CD14-positive monocyte (primary cell): ENCODE measurements at regions not wholly inside any gene's neighbourhood (a gene's known extent, or its start where the extent isn't known, plus 50 kb on each side); places are given as distances from the start of the nearest gene placed in this dataset.

Experiments
- DNase-seq, 3 donors: peaks; one replicate each; pipeline ENCODE4 v3.0.0-alpha.2; 2011 to 2022
- H2AFZ ChIP-seq: 2 replicates; pipeline ENCODE4 v1.6.0; 2012; ENCODE audit warnings: mild to moderate bottlenecking, low read depth, low read length, inconsistent platforms; ENCODE audit not compliant: insufficient read depth, poor library complexity, severe bottlenecking
- H3K27ac ChIP-seq, 2 donors: 1 replicate in 1 of 2; 2 replicates in 1 of 2; pipeline ENCODE4 v1.5.1; 2012 to 2013; ENCODE audit warnings: low read length in 2 of 2, control low read depth in 1 of 2, inconsistent platforms in 1 of 2, low read depth in 1 of 2, mild to moderate bottlenecking in 1 of 2
- H3K27me3 ChIP-seq, 2 donors: one replicate each; pipeline versions ENCODE4 v1.6.0 to v1.6.1; 2011 to 2013; ENCODE audit warnings: low read length in 2 of 2; ENCODE audit not compliant: control insufficient read depth in 2 of 2, insufficient read depth in 2 of 2
- H3K36me3 ChIP-seq, 2 donors: replicated peaks in 1 of 2; 1 replicate in 1 of 2; 2 replicates in 1 of 2; pipeline versions ENCODE4 v1.5.1 to v1.6.1; 2012 to 2013; ENCODE audit warnings: low read length in 2 of 2, control low read depth in 1 of 2, inconsistent platforms in 1 of 2, mild to moderate bottlenecking in 1 of 2; ENCODE audit not compliant: insufficient read depth in 2 of 2, control insufficient read depth in 1 of 2
- H3K4me1 ChIP-seq, 2 donors: 1 replicate in 1 of 2; 2 replicates in 1 of 2; pipeline versions ENCODE4 v1.5.1 to v1.6.1; 2012 to 2013; ENCODE audit warnings: low read length in 2 of 2, control low read depth in 1 of 2, inconsistent platforms in 1 of 2, mild to moderate bottlenecking in 1 of 2, moderate library complexity in 1 of 2; ENCODE audit not compliant: insufficient read depth in 2 of 2, control insufficient read depth in 1 of 2
- H3K4me2 ChIP-seq: replicated peaks from 2 replicates; pipeline ENCODE3; 2012; ENCODE audit warnings: low read length, moderate library complexity, mild to moderate bottlenecking; ENCODE audit not compliant: poor library complexity, severe bottlenecking; ENCODE audit errors: extremely low read depth
- H3K4me3 ChIP-seq, 3 experiments: fragments of 200-600 bp in 1 of 3; sonication (generic) in 1 of 3; replicated peaks in 1 of 3; 1 replicate in 2 of 3; 2 replicates in 1 of 3; pipeline ENCODE4 v1.5.1; 2011 to 2013; ENCODE audit warnings: low read length in 3 of 3, mild to moderate bottlenecking in 3 of 3, control low read depth in 2 of 3, low read depth in 2 of 3, inconsistent platforms in 1 of 3, moderate library complexity in 1 of 3
- H3K79me2 ChIP-seq: 2 replicates; pipeline ENCODE4 v1.6.0; 2012; ENCODE audit warnings: mild to moderate bottlenecking, control low read depth, inconsistent platforms, low read length, moderate library complexity; ENCODE audit not compliant: insufficient read depth
- H3K9ac ChIP-seq: 2 replicates; pipeline ENCODE4 v1.6.0; 2017; ENCODE audit warnings: low read length, mild to moderate bottlenecking; ENCODE audit not compliant: insufficient read depth, poor library complexity, severe bottlenecking
- H3K9me3 ChIP-seq, 2 donors: replicated peaks in 1 of 2; 1 replicate in 1 of 2; 2 replicates in 1 of 2; pipeline versions ENCODE4 v1.5.1 to v1.6.1; 2012 to 2013; ENCODE audit warnings: low read length in 2 of 2, control low read depth in 1 of 2; ENCODE audit not compliant: control insufficient read depth in 1 of 2, insufficient read depth in 1 of 2
- H4K20me1 ChIP-seq: 2 replicates; pipeline ENCODE4 v1.6.0; 2012; ENCODE audit warnings: mild to moderate bottlenecking, low read length, control low read depth, moderate library complexity; ENCODE audit not compliant: insufficient read depth
- H3K27ac Mint-ChIP-seq, 7 donors: one replicate each; pipeline ENCODE4 v1.8.0; 2020; ENCODE audit warnings: mild to moderate bottlenecking in 7 of 7, mixed read lengths in 7 of 7, moderate library complexity in 6 of 7, inconsistent platforms in 2 of 7
- H3K27me3 Mint-ChIP-seq, 3 donors: one replicate each; pipeline ENCODE4 v1.8.0; 2021 to 2022; ENCODE audit warnings: low read depth in 3 of 3, mild to moderate bottlenecking in 3 of 3, mixed read lengths in 3 of 3, moderate library complexity in 3 of 3, inconsistent platforms in 1 of 3
- H3K36me3 Mint-ChIP-seq, 2 donors: one replicate each; pipeline ENCODE4 v1.8.0; 2020; ENCODE audit warnings: mixed read lengths in 2 of 2, inconsistent platforms in 1 of 2, mild to moderate bottlenecking in 1 of 2
- H3K4me1 Mint-ChIP-seq: one replicate; pipeline ENCODE4 v1.8.0; 2020; ENCODE audit warnings: mild to moderate bottlenecking, mixed read lengths
- H3K4me3 Mint-ChIP-seq, 2 donors: one replicate each; pipeline ENCODE4 v1.8.0; 2020; ENCODE audit warnings: mild to moderate bottlenecking in 2 of 2, mixed read lengths in 2 of 2, moderate library complexity in 1 of 2
- H3K9me3 Mint-ChIP-seq, 7 donors: one replicate each; pipeline ENCODE4 v1.8.0; 2020 to 2022; ENCODE audit warnings: mixed read lengths in 7 of 7, mild to moderate bottlenecking in 6 of 7, moderate library complexity in 6 of 7, inconsistent platforms in 2 of 7
- WGBS: methylation state at CpG from one replicate; pipeline ENCODE4 v1.1.5; 2013; ENCODE audit warnings: missing lambda C conversion rate; ENCODE audit not compliant: insufficient coverage; 5-methylcytosine and 5-hydroxymethylcytosine counted together
- intact Hi-C, 2 donors: fragments of 100-400 bp; cut with micrococcal nuclease; formaldehyde crosslinking; loops; one replicate each; pipeline versions ENCODE4 v1.15.0 to v1.15.1; 2023
- TF ChIP-seq, protein P1 (sequence below): fragments of 200-600 bp; IDR thresholded peaks from one replicate; pipeline ENCODE4 v1.8.0; 2022; ENCODE audit warnings: antibody characterized with exemption, mild to moderate bottlenecking

DNA sequence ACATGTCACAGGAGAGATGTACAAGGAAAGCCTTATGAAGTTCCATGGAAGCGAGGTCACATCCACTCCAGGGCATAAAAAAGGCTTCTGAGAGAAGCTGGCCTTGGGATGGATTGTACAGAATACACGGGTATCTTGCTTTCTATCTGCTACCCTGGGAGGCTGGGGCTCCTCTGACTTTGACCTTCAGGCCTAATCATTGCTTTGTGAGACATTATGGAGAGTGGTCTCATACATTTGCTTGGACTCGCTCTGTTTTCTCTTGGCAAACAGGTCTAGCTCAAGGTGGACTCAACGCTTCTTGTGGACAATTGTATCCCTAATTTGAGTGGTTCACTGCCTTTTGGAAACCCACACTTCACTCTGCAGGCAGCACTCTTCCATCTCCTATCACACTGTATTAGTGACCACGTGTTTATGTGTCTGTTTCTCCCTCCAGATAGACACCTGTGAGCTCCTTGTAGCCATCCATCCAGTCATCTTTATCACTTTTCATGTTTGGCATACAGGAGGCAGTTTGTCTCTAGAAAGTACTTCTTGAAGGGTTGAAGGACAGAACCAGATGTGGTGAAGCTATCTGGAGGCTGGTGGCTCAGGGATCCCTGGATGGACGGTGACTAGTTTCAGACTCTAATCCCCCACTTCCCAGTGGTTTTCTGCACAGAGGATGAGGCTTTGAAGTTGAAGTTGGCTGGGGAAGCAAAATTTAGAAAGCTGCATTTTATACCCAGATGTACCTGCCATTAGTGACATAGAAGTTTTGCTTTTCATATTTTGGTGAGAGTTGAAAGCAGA, 267.8 kb downstream of the CYRIA start:
- no peaks in the 10 kb centered on the region for H3K36me3 Mint-ChIP-seq
- no peak overlapping the region for H2AFZ ChIP-seq
- no peak overlapping the region for H3K4me3 Mint-ChIP-seq
- no peaks in the 10 kb centered on the region for H3K9me3 Mint-ChIP-seq
- 98% methylated on average over 5 of the region's 6 CpGs for WGBS
- no peak for DNase-seq
- H4K20me1 ChIP-seq, result no peaks in the 10 kb centered on the region
- TF ChIP-seq, protein P1, sequence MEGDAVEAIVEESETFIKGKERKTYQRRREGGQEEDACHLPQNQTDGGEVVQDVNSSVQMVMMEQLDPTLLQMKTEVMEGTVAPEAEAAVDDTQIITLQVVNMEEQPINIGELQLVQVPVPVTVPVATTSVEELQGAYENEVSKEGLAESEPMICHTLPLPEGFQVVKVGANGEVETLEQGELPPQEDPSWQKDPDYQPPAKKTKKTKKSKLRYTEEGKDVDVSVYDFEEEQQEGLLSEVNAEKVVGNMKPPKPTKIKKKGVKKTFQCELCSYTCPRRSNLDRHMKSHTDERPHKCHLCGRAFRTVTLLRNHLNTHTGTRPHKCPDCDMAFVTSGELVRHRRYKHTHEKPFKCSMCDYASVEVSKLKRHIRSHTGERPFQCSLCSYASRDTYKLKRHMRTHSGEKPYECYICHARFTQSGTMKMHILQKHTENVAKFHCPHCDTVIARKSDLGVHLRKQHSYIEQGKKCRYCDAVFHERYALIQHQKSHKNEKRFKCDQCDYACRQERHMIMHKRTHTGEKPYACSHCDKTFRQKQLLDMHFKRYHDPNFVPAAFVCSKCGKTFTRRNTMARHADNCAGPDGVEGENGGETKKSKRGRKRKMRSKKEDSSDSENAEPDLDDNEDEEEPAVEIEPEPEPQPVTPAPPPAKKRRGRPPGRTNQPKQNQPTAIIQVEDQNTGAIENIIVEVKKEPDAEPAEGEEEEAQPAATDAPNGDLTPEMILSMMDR, result no peak
- no peaks in the 10 kb centered on the region for H3K79me2 ChIP-seq
- no peak overlapping the region for H3K27ac ChIP-seq
- no peak overlapping the region for H3K4me3 ChIP-seq
- H3K4me1 Mint-ChIP-seq, result no peaks in the 10 kb centered on the region
- intact Hi-C loops, result no loop called here
- H3K27ac Mint-ChIP-seq, result no peak overlapping the region
- H3K36me3 ChIP-seq, result no peaks in the 10 kb centered on the region
- no peaks in the 10 kb centered on the region for H3K9me3 ChIP-seq
- H3K27me3 ChIP-seq, result no peaks in the 10 kb centered on the region
- no peak overlapping the region for H3K9ac ChIP-seq
- H3K4me2 ChIP-seq, result no peak overlapping the region
- H3K4me1 ChIP-seq, result no peaks in the 10 kb centered on the region
- peaks cover 0 to 3% (median 0%) of the 10 kb centered on the region in 3 donors for H3K27me3 Mint-ChIP-seq

DNA sequence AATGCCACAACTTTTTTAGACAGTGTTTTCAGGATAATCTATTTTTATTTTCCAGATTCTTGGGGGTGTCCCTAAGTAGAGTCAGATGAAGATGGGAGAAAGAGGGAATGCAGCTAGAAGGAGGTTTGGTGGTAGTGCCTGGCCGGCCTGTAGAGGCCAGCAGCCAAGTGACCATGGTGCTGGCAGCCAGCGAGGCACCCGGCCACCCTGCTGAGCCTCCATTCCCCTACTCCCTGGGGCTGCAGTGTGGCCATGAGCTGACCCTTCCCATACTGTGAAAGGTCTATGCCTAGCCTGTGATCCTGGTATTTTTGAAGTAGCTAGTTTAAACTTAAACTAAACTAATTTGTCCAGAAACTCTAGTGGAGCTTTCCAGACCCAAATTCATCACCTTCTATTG, 268.6 kb downstream of the CYRIA start:
- no peaks in the 10 kb centered on the region for H3K27me3 ChIP-seq
- intact Hi-C loops, result no loop called here
- no peak overlapping the region for H3K9ac ChIP-seq
- H3K36me3 ChIP-seq, result no peaks in the 10 kb centered on the region
- no peaks in the 10 kb centered on the region for H3K9me3 ChIP-seq
- no peaks in the 10 kb centered on the region for H3K79me2 ChIP-seq
- no peak overlapping the region for H3K4me2 ChIP-seq
- H3K36me3 Mint-ChIP-seq, result no peaks in the 10 kb centered on the region
- H4K20me1 ChIP-seq, result no peaks in the 10 kb centered on the region
- no peak overlapping the region for H2AFZ ChIP-seq
- H3K27ac ChIP-seq, result no peak overlapping the region
- H3K4me1 Mint-ChIP-seq, result no peaks in the 10 kb centered on the region
- H3K27ac Mint-ChIP-seq, result no peak overlapping the region
- WGBS, result no CpG with 5 or more reads among the region's 3 CpGs
- H3K4me3 ChIP-seq, result no peak overlapping the region
- TF ChIP-seq, protein P1, result no peak
- no peak overlapping the region for H3K4me3 Mint-ChIP-seq
- H3K4me1 ChIP-seq, result no peaks in the 10 kb centered on the region
- DNase-seq, result no peak
- no peaks in the 10 kb centered on the region for H3K9me3 Mint-ChIP-seq
- H3K27me3 Mint-ChIP-seq, result peaks cover 0 to 6% (median 0%) of the 10 kb centered on the region in 3 donors
